ENCODE measurements at regions not wholly inside any gene's neighbourhood (a gene's known extent, or its start where the extent isn't known, plus 50 kb on each side); places are given as distances from the start of the nearest gene placed in this dataset.

DNA sequence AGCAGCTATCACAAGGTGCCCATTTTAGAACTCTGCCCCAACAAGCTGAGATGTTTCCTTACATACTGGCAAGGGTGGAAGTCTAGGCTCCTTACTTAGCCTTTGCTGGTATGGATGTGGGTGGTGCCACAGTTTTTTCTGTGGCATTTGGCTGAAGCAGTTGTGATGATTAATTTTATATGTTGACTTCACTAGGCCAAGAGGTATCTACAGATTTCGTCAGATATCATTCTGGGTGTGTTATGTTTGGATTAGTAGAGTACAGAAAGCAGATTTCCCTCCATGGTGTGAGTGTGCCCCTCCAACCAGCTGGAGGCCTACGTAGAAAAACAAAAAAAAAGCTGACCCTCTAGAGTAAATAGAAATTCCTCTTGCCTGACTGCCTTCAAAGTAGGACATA is 317.0 kb downstream of the BARHL2 start:
- TF ChIP-seq POLR2A (IDR thresholded peaks at IDR 0.05; ENCODE audit: borderline replicate concordance, extremely low read depth, insufficient read depth, insufficient read length) (no peak), TCF7L2 (IDR thresholded peaks at IDR 0.05; ENCODE audit: borderline replicate concordance, extremely low read depth, insufficient read depth, insufficient read length) (no peak), ZFX (IDR thresholded peaks at IDR 0.05) (no peak), CTCF (IDR thresholded peaks at IDR 0.05 in 2 of 3, conservative IDR thresholded peaks at IDR 0.05 in 1 of 3; ENCODE audit: borderline replicate concordance in 1 of 3, insufficient read depth in 1 of 3, low read depth in 2 of 3, low read length in 2 of 3) (no peak), ATF3 (IDR thresholded peaks at IDR 0.05) (no peak), EZH2phosphoT487 (IDR thresholded peaks at IDR 0.05; ENCODE audit: borderline replicate concordance) (no peak), ELF1 (IDR thresholded peaks at IDR 0.05; ENCODE audit: borderline replicate concordance, low read depth) (no peak), POLR2AphosphoS5 (IDR thresholded peaks at IDR 0.05; ENCODE audit: low read depth, low read length) (no peak), EZH2 (IDR thresholded peaks at IDR 0.05) (no peak), YY1 (IDR thresholded peaks at IDR 0.05; ENCODE audit: extremely low read depth, insufficient replicate concordance, low read depth, low read length) (no peak)
- TF ChIP-seq, protein P1, sequence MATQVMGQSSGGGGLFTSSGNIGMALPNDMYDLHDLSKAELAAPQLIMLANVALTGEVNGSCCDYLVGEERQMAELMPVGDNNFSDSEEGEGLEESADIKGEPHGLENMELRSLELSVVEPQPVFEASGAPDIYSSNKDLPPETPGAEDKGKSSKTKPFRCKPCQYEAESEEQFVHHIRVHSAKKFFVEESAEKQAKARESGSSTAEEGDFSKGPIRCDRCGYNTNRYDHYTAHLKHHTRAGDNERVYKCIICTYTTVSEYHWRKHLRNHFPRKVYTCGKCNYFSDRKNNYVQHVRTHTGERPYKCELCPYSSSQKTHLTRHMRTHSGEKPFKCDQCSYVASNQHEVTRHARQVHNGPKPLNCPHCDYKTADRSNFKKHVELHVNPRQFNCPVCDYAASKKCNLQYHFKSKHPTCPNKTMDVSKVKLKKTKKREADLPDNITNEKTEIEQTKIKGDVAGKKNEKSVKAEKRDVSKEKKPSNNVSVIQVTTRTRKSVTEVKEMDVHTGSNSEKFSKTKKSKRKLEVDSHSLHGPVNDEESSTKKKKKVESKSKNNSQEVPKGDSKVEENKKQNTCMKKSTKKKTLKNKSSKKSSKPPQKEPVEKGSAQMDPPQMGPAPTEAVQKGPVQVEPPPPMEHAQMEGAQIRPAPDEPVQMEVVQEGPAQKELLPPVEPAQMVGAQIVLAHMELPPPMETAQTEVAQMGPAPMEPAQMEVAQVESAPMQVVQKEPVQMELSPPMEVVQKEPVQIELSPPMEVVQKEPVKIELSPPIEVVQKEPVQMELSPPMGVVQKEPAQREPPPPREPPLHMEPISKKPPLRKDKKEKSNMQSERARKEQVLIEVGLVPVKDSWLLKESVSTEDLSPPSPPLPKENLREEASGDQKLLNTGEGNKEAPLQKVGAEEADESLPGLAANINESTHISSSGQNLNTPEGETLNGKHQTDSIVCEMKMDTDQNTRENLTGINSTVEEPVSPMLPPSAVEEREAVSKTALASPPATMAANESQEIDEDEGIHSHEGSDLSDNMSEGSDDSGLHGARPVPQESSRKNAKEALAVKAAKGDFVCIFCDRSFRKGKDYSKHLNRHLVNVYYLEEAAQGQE (IDR thresholded peaks at IDR 0.05; ENCODE audit: low read depth) = no peak
